Fibroblast of skin of back (primary cell): ENCODE measurements at regions not wholly inside any gene's neighbourhood (a gene's known extent, or its start where the extent isn't known, plus 50 kb on each side); places are given as distances from the start of the nearest gene placed in this dataset.
"Not testable (repeated sequence)": the region's sequence is repeated elsewhere in the genome, so short reads cannot be mapped to it uniquely, and the experiment has no call there.

Experiments
- DNase-seq: peaks from one replicate; pipeline ENCODE4 v3.0.0-alpha.2; 2013

GRCh38 chr15:46879032-46879770 lies 838.1 kb upstream of the SEMA6D start:
- DNase-seq: no peak

GRCh38 chr15:46880791-46881190 lies 836.5 kb upstream of the SEMA6D start:
- DNase-seq: no peak

DNA sequence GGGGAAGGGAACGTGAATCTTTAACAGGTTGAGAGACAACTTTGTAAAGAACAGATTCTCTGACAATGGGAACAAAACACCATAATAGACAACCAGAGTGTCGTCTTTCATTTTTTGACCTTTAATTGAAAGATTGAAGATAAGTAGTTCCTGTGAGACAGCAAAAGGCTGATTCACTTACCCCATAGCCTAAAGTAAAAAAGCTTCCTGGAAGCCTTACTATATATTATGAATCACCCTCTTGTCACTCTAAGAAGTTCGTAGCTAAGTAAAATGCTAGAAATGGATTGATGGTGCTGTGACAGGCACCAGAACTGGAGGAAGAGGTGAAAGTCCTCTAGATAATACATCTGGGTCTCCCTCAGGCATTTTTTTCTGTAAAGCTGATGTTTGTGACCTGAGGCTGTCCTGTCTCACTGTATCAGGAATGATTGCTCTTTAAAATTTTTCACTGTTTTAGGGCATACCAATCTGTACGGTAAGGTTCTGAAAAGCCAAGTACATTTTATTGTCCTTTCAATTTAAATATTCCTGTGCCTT lies 824.6 kb upstream of the SEMA6D start:
- DNase-seq: peak; percentile 49

DNA sequence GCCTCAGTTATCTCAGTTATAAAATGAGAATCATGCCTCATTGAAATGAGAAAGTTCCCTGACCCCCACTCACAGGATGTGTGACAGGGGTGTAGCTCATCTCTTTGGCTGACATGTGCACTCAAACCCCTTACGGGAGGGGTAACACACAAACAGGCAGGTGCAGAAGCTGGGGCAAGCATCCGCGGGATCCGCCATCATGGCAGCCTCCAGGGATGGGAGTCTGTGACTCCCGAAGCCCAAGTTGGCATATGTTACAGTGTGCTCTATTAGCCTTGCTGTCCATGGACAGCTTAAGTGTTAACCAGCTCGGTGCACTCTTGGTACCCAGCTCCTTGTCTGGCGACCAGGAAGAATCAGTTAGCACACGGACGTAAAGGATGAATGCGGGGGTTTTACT lies 822.7 kb upstream of the SEMA6D start:
- no peak for DNase-seq

GRCh38 chr15:46897266-46897665 lies 820.0 kb upstream of the SEMA6D start:
- no peak for DNase-seq

DNA sequence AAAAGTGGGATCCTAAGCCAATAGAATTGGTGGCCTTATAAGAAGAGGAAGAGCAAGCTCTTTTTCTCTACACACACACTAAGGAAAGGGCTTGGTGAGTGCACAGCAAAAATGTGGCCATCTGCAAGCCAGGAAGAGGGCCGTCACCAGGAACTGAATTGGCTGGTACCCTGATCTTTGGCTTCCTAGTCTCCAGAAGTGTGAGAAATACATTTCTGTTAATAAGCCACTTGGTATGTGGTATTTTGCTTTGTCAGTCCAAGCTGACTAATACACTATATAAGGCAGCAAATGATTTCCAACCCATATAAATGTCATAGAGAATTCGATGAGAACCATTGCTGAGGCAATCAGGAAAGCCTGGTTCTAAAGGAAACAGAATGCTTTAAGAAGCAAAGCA lies 816.3 kb upstream of the SEMA6D start:
- peak; percentile 65 for DNase-seq

DNA sequence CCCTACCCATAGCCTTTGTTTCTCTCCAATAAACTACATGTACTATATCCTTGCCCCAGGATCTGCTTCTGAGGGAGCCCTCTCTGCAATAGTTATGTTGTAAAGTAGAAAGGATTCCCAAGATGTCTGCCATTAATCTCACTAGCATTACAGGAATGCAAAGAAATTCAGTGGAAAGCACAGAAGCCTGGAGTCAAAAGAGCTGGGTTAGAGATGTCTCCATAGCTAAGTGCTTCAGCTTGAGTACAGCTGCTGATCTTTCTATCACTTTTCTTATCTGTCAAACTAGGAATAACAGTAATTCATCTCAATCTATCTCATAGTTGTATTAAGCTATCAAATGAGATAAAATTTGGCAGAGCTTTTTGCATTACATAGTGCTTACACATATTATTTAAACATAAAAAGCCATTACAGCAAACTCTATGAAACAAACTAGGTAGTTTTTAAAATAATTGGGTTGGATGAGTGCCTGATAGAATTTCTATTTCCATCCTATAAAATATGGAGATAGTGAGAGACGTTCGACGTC lies 799.5 kb upstream of the SEMA6D start:
- no peak for DNase-seq

- DNase-seq: no peak
These were observed 798.7 kb upstream of the SEMA6D start for GRCh38 chr15:46918462-46919140.

- no peak for DNase-seq
These were observed 795.4 kb upstream of the SEMA6D start for GRCh38 chr15:46921891-46922290.

DNA sequence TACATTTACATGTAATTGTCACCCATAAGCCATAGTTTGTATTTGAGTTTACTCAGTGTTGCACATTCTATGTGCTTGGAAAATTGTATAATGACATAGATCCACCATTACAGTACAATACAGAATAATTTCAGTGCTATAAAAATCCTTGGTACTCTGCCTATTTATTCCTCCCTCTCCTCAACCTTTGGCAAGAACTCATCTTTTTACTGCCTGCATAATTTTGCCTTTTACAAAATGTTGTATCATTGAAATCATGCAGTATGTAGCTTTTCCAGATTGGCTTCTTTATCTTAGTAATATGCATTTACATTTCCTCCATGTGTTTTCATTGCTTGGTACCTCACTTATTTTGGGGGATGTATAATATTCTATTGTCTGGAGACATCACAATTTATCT lies 786.9 kb upstream of the SEMA6D start:
- DNase-seq: no peak

GRCh38 chr15:46933332-46933731 lies 784.0 kb upstream of the SEMA6D start:
- no peak for DNase-seq

DNA sequence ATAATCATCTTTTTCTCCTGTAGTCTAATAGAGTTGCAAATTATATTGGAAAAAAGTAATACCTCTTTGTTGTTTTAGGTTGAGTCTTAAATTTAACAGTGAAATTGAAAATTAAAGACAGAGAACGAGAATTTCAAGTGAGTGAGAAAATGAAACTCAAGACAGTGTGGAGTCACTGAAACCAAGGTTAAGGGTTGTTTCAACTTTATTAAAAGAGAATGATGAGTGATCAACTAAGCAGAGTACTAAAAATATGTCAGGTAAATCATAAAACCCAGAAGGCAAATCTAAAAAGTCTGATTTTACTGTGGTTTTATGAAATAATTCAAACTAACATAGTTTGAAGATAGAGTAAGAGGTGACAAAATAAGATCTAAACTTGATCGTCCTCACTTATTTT lies 782.5 kb upstream of the SEMA6D start:
- DNase-seq: no peak

- DNase-seq: no peak
These were observed 779.1 kb upstream of the SEMA6D start for GRCh38 chr15:46938169-46938568.

- no peak for DNase-seq
These were observed 776.1 kb upstream of the SEMA6D start for GRCh38 chr15:46941241-46941640.

DNA sequence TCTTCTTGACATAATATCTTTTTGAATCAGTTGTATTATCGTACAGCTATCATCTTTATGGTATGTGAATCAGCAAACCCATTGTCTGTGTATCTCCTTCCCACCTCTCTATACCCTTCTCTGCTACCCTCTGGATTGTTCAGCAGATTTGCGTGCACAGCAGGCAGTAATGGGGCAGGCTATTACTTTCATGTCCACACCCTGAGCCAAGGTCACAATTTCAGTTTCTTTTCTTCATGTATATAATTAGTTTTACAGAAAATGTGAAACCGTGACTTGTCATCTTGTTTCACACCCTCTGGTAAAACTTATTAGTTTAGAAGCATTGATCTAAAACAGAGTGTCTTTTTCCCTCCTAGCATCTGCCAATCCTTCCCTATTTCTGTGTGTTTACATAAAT lies 770.4 kb upstream of the SEMA6D start:
- DNase-seq: no peak

DNA sequence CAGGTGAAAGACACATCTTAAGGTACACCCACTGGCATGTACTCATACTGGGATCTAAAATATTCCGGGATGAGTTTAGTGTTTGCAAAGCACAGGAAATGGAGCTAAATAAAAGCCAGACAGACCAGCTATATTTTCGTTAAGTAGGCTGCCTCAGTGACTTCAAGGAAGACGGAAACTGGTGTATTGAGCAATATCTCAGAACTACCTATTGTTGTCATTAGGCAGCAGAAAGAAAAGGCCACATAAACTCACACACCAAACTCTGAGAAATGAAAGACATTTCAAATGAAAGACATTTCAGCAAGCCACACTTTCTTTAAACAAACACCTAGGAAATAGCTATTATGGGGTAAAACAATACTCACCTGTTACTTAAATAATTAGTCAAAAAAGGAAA lies 761.7 kb upstream of the SEMA6D start:
- DNase-seq: no peak

DNA sequence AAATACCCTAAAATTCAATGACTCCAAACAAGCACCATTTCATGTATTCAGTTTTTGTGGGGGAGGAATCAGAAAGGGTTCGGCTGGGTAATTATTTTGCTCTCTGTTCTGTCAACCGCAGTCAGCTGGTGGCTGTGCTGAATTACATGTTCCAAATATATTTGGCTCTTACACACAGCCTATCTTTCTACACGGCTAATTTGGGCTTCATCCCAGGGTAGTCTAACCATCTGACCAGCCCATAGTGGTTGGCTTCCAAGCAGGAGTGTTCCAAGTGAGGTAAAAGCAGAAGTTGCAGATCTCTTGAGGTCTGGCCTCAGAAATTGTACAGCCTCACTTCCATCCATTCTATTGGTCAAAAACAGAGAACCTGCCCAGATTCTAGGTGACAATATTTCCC lies 760.8 kb upstream of the SEMA6D start:
- no peak for DNase-seq

- DNase-seq: no peak
These were observed 760.4 kb upstream of the SEMA6D start for GRCh38 chr15:46956881-46957280.

DNA sequence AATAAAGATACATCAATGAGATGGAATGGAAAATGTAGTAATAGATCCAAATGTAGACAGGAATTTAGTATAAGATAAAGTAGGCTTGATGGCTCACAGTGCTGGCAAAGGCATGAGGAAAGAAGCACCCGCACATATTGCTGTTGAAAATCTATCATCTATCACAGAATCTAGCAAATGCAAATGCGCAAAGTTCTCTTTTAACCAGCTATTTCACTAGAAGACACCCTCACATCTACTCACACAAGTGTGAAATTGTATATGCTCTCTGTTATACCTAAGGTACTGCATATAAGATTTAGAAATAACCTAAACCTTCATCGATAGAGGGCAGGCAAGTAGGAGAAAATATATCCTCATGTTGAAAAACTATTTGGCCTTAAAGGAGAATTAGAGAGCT lies 756.7 kb upstream of the SEMA6D start:
- no peak for DNase-seq

DNA sequence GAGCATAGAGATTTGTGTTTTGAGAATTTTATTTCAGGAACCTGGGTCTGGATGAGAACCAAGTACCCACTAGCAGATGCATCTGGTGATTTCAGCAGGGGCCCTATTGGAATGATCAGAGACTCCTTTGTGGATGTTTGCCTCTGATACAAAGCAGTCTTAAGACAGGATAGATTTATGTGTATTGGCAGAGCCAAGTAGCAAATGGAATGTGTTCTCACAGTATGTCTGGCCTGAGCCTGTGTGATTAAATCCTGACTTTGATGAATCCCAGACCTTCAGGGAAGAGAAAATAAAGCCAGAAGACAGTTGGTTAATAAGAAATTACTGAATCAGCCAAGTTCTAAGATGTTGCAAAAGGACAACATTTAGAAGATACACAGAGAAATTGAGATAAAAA lies 755.5 kb upstream of the SEMA6D start:
- no peak for DNase-seq

GRCh38 chr15:46988055-46988454 lies 729.2 kb upstream of the SEMA6D start:
- DNase-seq: not testable (repeated sequence)

DNA sequence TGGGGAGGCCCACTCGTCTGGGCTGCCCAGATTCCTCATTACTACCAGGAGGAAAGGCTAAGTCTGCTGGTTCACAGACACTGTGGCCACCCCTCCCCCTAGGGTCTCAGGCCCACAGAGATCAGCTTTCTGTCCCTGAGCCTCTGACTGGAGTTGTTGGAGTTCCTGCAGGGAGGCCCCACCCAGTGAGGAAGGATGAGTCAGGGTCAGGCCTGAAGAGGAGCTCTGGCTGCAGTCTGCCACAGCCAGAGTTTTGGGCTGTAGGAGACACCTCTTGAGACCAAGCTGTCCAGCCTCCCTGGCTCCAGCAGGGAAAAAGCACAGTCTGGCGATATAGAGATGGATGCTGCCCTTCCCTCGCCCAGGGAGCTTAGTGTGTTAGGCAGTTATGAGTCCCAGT lies 720.9 kb upstream of the SEMA6D start:
- peak; percentile 25 for DNase-seq

GRCh38 chr15:46997501-46997900 lies 719.8 kb upstream of the SEMA6D start:
- no peak for DNase-seq

DNA sequence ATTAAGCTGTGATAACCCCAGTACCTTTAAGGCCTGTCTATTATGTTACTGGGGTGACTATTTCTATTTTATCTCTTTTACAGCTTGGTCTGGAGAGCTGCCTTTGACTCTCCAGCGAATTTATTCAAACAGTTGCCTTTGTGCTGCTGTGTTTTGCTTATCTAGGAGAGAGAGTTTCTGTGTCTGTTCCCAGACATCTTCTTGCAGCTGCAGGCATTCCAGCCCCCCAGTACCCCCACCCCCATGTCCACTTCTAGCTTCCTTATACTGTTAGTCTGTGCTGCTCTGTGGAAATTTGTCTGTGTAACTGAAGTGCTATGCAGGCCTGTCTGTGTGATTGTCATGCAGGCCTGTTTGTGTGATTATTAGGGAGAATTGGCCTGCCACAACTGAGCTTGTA lies 713.7 kb upstream of the SEMA6D start:
- no peak for DNase-seq
